IPS-15b (cell line): ENCODE measurements at regions not wholly inside any gene's neighbourhood (a gene's known extent, or its start where the extent isn't known, plus 50 kb on each side); places are given as distances from the start of the nearest gene placed in this dataset.

Experiments
- H3K27me3 ChIP-seq: one replicate; pipeline ENCODE4 v1.6.1; 2013; ENCODE audit warnings: low read length; ENCODE audit not compliant: control insufficient read depth, insufficient read depth
- H3K36me3 ChIP-seq: one replicate; pipeline ENCODE4 v1.6.1; 2013; ENCODE audit warnings: low read length; ENCODE audit not compliant: control insufficient read depth, insufficient read depth
- H3K4me1 ChIP-seq: one replicate; pipeline ENCODE4 v1.6.1; 2013; ENCODE audit warnings: mild to moderate bottlenecking, low read length; ENCODE audit not compliant: control insufficient read depth, insufficient read depth
- H3K4me3 ChIP-seq: one replicate; pipeline ENCODE4 v1.5.1; 2013; ENCODE audit warnings: low read depth, low read length
- H3K9ac ChIP-seq: one replicate; pipeline ENCODE4 v1.6.1; 2013; ENCODE audit warnings: low read depth, mild to moderate bottlenecking, low read length
- H3K9me3 ChIP-seq: one replicate; pipeline ENCODE4 v1.6.1; 2013; ENCODE audit warnings: mild to moderate bottlenecking, low read length; ENCODE audit not compliant: control insufficient read depth, insufficient read depth

- no peak overlapping the region for H3K9ac ChIP-seq
These were observed 204.5 kb downstream of the TTLL7 start for GRCh38 chr1:83794384-83794783.

GRCh38 chr1:83791821-83792437 lies 207.0 kb downstream of the TTLL7 start:
- Histone ChIP-seq H3K9ac (no peak overlapping the region), H3K27me3 (no peaks in the 10 kb centered on the region), H3K9me3 (no peaks in the 10 kb centered on the region), H3K4me3 (no peak overlapping the region), H3K36me3 (no peaks in the 10 kb centered on the region), H3K4me1 (peaks cover 12% of the 10 kb centered on the region)

More at GRCh38 chr1:83794384-83794783, 204.5 kb downstream of the TTLL7 start:
- Histone ChIP-seq H3K4me3 (no peak overlapping the region), H3K36me3 (no peaks in the 10 kb centered on the region), H3K9me3 (no peaks in the 10 kb centered on the region), H3K4me1 (no peaks in the 10 kb centered on the region), H3K27me3 (no peaks in the 10 kb centered on the region)

- no peaks in the 10 kb centered on the region for H3K27me3 ChIP-seq
- H3K4me3 ChIP-seq = no peak overlapping the region
- no peak overlapping the region for H3K9ac ChIP-seq
- no peaks in the 10 kb centered on the region for H3K9me3 ChIP-seq
- peaks cover 17% of the 10 kb centered on the region for H3K4me1 ChIP-seq
- no peaks in the 10 kb centered on the region for H3K36me3 ChIP-seq
These were observed 208.5 kb downstream of the TTLL7 start for GRCh38 chr1:83790446-83790845.

DNA sequence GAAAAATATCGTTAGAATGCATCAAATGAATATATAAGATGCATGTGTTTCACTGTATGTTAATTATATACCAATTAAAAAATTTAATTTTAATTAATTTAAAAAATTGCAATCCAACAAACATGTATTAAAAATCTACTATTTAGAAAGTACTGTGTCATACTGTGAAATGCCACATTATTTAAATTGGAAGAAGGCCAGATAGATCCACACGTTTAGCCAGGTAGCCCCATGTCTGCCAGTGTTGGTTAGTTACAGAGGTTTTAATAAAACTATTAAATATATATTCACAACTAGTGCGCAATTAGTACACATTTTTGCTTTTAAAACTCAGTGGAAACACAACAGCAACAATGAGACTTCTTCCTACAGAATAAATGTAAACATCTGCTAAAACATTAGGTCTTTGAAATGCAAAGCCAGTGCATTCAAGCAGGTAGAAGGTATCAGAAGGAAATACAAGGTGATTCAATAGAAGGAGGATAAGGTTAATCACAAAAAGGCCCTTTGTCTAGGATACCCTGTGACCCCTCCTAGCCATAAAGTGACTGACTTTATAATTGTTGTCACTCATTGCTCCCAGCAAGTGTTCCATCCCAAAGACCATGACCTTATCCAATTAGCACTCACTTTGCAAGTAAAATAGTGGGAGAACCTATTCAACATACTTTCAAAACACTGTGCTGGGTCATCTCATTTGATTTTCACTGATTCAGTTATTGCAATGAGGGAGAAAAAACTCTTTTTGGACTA lies 211.5 kb downstream of the TTLL7 start:
- Histone ChIP-seq H3K9ac (no peak overlapping the region), H3K4me3 (no peak overlapping the region), H3K36me3 (no peaks in the 10 kb centered on the region), H3K27me3 (no peaks in the 10 kb centered on the region), H3K4me1 (peaks cover 17% of the 10 kb centered on the region), H3K9me3 (no peaks in the 10 kb centered on the region)

DNA sequence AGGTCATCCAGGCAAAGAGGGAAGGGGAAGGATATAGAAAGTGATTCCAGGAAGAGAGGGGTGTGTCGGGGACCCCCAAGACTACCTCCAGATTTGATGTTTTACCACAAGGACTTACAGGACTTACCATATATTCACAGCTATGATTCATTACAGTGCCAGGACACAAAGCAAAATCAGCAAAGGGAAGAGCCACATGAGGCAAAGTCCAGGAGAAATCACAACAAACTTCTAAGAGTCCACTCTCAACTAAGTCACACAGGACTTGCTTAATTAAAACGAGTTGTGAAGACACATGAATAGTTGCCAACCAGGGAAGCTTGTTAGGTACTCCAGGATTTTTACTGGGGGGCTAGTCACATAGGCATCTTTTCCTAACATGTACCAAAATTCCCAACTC lies 217.3 kb downstream of the TTLL7 start:
- Histone ChIP-seq H3K36me3 (no peaks in the 10 kb centered on the region), H3K4me3 (no peak overlapping the region), H3K4me1 (peaks cover 2% of the 10 kb centered on the region), H3K9ac (no peak overlapping the region), H3K9me3 (no peaks in the 10 kb centered on the region), H3K27me3 (no peaks in the 10 kb centered on the region)

GRCh38 chr1:83779565-83779964 lies 219.4 kb downstream of the TTLL7 start:
- H3K4me1 ChIP-seq = no peaks in the 10 kb centered on the region
- H3K36me3 ChIP-seq = no peaks in the 10 kb centered on the region
- H3K9ac ChIP-seq = no peak overlapping the region
- no peaks in the 10 kb centered on the region for H3K27me3 ChIP-seq
- no peaks in the 10 kb centered on the region for H3K9me3 ChIP-seq
- H3K4me3 ChIP-seq = no peak overlapping the region

DNA sequence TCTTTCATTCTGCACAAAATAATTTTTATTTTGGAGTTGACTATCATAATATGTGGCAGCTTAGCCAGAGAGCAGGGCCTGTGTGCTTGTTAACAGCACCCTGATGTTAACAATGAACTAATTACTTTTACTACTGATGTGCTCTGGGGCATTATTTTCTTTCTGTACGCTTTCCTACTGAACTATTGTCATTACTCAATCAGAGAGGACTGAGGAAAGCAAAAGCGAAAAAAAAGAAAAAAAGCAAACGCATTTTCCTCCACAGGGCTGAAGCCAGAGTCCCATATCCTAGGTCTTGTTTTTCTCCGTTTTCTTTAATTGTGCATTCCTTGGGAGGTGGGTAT lies 221.2 kb downstream of the TTLL7 start:
- H3K4me1 ChIP-seq = no peaks in the 10 kb centered on the region

GRCh38 chr1:83776913-83777757 lies 221.8 kb downstream of the TTLL7 start:
- no peaks in the 10 kb centered on the region for H3K9me3 ChIP-seq
- H3K9ac ChIP-seq = no peak overlapping the region
- H3K36me3 ChIP-seq = no peaks in the 10 kb centered on the region
- H3K4me1 ChIP-seq = no peaks in the 10 kb centered on the region
- H3K4me3 ChIP-seq = no peak overlapping the region
- H3K27me3 ChIP-seq = no peaks in the 10 kb centered on the region

More for the DNA sequence above, 221.2 kb downstream of the TTLL7 start:
- Histone ChIP-seq H3K4me3 (no peak overlapping the region), H3K27me3 (no peaks in the 10 kb centered on the region), H3K9me3 (no peaks in the 10 kb centered on the region), H3K36me3 (no peaks in the 10 kb centered on the region), H3K9ac (no peak overlapping the region)

GRCh38 chr1:83775977-83776603 lies 222.8 kb downstream of the TTLL7 start:
- Histone ChIP-seq H3K36me3 (no peaks in the 10 kb centered on the region), H3K27me3 (no peaks in the 10 kb centered on the region), H3K4me3 (no peak overlapping the region), H3K9me3 (no peaks in the 10 kb centered on the region), H3K4me1 (no peaks in the 10 kb centered on the region), H3K9ac (no peak overlapping the region)

- Histone ChIP-seq H3K9ac (no peak overlapping the region), H3K27me3 (no peaks in the 10 kb centered on the region), H3K36me3 (no peaks in the 10 kb centered on the region), H3K4me3 (no peak overlapping the region), H3K4me1 (no peaks in the 10 kb centered on the region), H3K9me3 (no peaks in the 10 kb centered on the region)
These were observed 225.9 kb downstream of the TTLL7 start for GRCh38 chr1:83773059-83773458.

DNA sequence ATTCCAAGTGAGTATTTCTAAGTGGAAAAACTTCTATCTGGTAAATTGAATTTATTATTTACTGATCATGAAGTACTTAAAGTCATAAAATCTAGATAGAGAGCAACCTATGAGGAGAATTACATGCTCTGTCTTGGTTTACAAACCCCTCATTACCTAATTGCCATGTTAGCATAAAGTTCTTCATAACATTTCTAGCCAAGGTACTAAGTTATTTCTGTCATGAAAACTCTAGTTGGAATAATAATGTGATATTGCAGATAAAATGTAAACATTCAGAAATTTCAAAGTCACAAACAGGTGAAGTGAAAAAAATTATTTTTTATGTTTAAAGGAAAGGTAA lies 228.6 kb downstream of the TTLL7 start:
- Histone ChIP-seq H3K4me1 (no peaks in the 10 kb centered on the region), H3K9ac (no peak overlapping the region), H3K9me3 (no peaks in the 10 kb centered on the region), H3K27me3 (no peaks in the 10 kb centered on the region), H3K36me3 (no peaks in the 10 kb centered on the region), H3K4me3 (no peak overlapping the region)
